CD4-positive, CD25-positive, alpha-beta regulatory T cell (primary cell): ENCODE measurements at regions not wholly inside any gene's neighbourhood (a gene's known extent, or its start where the extent isn't known, plus 50 kb on each side); places are given as distances from the start of the nearest gene placed in this dataset.

Experiments
- ATAC-seq, 2 donors: fragments of 150-1000 bp; cut with Tn5 transposase; one replicate each; pipeline ENCODE4 v1.10.0; 2021; ENCODE audit warnings: low read depth in 2 of 2, moderate number of reproducible peaks in 2 of 2, moderate library complexity in 1 of 2
- DNase-seq, 3 donors: peaks; one replicate each; pipeline versions ENCODE4 v3.0.0 to v3.0.0-alpha.2; 2012 to 2022; ENCODE audit warnings: mixed read lengths in 1 of 3
- H3K27ac ChIP-seq: one replicate; pipeline ENCODE4 v1.7.0; 2013; ENCODE audit warnings: mild to moderate bottlenecking, low read length; ENCODE audit not compliant: insufficient read depth, poor library complexity, severe bottlenecking
- H3K27me3 ChIP-seq: one replicate; pipeline ENCODE4 v1.7.0; 2013; ENCODE audit warnings: low read length; ENCODE audit not compliant: control insufficient read depth, insufficient read depth
- H3K36me3 ChIP-seq: one replicate; pipeline ENCODE4 v1.7.0; 2013; ENCODE audit warnings: mild to moderate bottlenecking, low read length, moderate library complexity; ENCODE audit not compliant: control insufficient read depth, insufficient read depth
- H3K4me1 ChIP-seq: 2 replicates; pipeline ENCODE4 v1.7.0; 2013; ENCODE audit warnings: mild to moderate bottlenecking, low read length; ENCODE audit not compliant: insufficient read depth, control insufficient read depth, poor library complexity, severe bottlenecking
- H3K4me3 ChIP-seq: one replicate; pipeline ENCODE4 v1.7.0; 2013; ENCODE audit warnings: low read depth, mild to moderate bottlenecking, low read length, moderate library complexity
- H3K9me3 ChIP-seq, 2 experiments: 1 replicate in 1 of 2; 2 replicates in 1 of 2; pipeline ENCODE4 v1.7.0; 2013; ENCODE audit warnings: low read length in 2 of 2, mild to moderate bottlenecking in 1 of 2, moderate library complexity in 1 of 2; ENCODE audit not compliant: control insufficient read depth in 2 of 2
- H3K27ac Mint-ChIP-seq, 3 donors: one replicate each; pipeline ENCODE4 v1.8.0; 2020 to 2022; ENCODE audit warnings: mild to moderate bottlenecking in 3 of 3, mixed read lengths in 3 of 3, moderate library complexity in 2 of 3
- H3K27me3 Mint-ChIP-seq: one replicate; pipeline ENCODE4 v1.8.0; 2022; ENCODE audit warnings: mild to moderate bottlenecking, mixed read lengths
- H3K36me3 Mint-ChIP-seq: one replicate; pipeline ENCODE4 v1.8.0; 2020; ENCODE audit warnings: mixed read lengths
- H3K4me1 Mint-ChIP-seq, 4 donors: one replicate each; pipeline ENCODE4 v1.8.0; 2020 to 2022; ENCODE audit warnings: mixed read lengths in 4 of 4, mild to moderate bottlenecking in 1 of 4
- H3K4me3 Mint-ChIP-seq, 4 donors: one replicate each; pipeline ENCODE4 v1.8.0; 2020 to 2022; ENCODE audit warnings: mild to moderate bottlenecking in 4 of 4, mixed read lengths in 4 of 4, moderate library complexity in 3 of 4
- H3K9me3 Mint-ChIP-seq, 7 donors: one replicate each; pipeline ENCODE4 v1.8.0; 2020 to 2022; ENCODE audit warnings: mixed read lengths in 7 of 7, mild to moderate bottlenecking in 3 of 7, moderate library complexity in 2 of 7

DNA sequence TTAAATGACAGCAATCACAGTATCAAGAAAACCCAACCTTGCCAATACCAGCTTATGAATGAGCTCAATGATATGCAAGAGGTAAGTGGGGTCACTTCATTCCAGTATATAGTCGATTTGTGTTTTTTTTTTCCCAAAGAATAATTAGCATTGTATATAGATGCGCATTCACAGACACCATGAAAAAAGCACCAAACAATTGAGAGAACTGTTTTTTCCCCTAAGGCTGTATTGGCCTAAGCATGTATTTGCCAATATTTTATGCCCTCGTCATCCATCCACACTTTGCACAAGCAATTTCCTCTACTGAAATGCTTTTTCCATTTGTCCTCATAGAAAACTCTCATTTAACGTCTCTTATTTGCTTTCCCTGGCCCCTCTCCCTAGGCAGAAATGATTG is 213.7 kb downstream of the SAMD5 start:
- Histone ChIP-seq H3K36me3 (no peaks in the 10 kb centered on the region), H3K4me1 (no peaks in the 10 kb centered on the region), H3K9me3 (peaks cover 5 to 8% of the 10 kb centered on the region in 2 experiments), H3K4me3 (no peak overlapping the region), H3K27ac (no peak overlapping the region), H3K27me3 (no peaks in the 10 kb centered on the region)
- Mint-ChIP-seq H3K9me3 (peaks cover 0 to 20% (median 2%) of the 10 kb centered on the region in 7 donors), H3K4me1 (no peaks in the 10 kb centered on the region), H3K27me3 (no peaks in the 10 kb centered on the region), H3K36me3 (no peaks in the 10 kb centered on the region), H3K27ac (no peak overlapping the region), H3K4me3 (no peak overlapping the region)
- DNase-seq (no peak), ATAC-seq (no peak)

DNA sequence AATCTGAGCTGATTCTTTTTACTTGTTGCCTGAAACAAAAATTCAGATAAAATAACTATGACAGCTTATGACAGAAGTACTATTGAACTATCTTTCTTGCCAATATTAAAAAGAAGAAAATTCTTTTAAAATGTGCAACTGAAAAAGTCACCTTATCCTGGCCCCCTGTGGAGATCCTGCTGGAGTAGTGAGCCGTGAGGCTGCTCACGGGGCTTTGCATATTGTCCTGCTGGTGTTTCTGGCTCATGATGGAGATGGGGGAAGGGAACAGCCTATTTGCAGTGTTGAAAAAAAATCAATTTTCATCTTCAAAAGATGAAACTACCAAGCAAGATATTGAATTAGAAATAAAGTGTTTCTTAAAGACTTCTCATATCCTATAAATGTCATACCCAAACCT is 216.0 kb downstream of the SAMD5 start:
- Mint-ChIP-seq H3K27ac (no peak overlapping the region), H3K36me3 (no peaks in the 10 kb centered on the region), H3K4me1 (no peaks in the 10 kb centered on the region), H3K9me3 (peaks cover 0 to 16% (median 2%) of the 10 kb centered on the region in 7 donors), H3K27me3 (no peaks in the 10 kb centered on the region), H3K4me3 (no peak overlapping the region)
- peaks cover 5 to 8% of the 10 kb centered on the region in 2 experiments for H3K9me3 ChIP-seq
- no peaks in the 10 kb centered on the region for H3K4me1 ChIP-seq
- no peaks in the 10 kb centered on the region for H3K27me3 ChIP-seq
- ATAC-seq (no peak), DNase-seq (no peak)
- H3K36me3 ChIP-seq: no peaks in the 10 kb centered on the region
- no peak overlapping the region for H3K4me3 ChIP-seq
- no peak overlapping the region for H3K27ac ChIP-seq

DNA sequence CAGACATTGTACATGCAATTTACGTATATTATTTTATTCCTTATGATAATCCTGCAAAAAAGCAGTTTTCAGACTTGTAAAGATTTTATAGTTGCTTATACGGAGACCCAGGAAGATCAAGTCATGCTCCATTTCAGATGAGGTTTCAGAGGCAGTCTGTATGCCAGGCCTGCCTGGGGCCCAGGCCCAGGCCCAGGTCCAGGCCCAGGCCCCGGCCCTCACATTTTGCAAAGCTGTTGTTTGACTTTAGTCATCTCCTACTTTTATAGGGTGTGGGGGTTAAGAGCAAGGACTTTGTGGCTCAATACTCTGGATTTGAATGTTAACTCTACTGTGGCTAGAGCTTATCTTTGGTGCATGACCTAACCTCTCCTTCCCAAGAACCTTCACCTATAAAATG is 217.9 kb downstream of the SAMD5 start:
- no peaks in the 10 kb centered on the region for H3K4me1 ChIP-seq
- H3K4me3 ChIP-seq: no peak overlapping the region
- no peak overlapping the region for H3K27ac ChIP-seq
- Mint-ChIP-seq H3K4me3 (no peak overlapping the region), H3K9me3 (peaks cover 0 to 16% (median 3%) of the 10 kb centered on the region in 7 donors), H3K4me1 (no peaks in the 10 kb centered on the region), H3K36me3 (no peaks in the 10 kb centered on the region), H3K27ac (no peak overlapping the region), H3K27me3 (no peaks in the 10 kb centered on the region)
- H3K36me3 ChIP-seq: no peaks in the 10 kb centered on the region
- peaks cover 5 to 8% of the 10 kb centered on the region in 2 experiments for H3K9me3 ChIP-seq
- ATAC-seq: no peak
- no peak for DNase-seq
- H3K27me3 ChIP-seq: no peaks in the 10 kb centered on the region

DNA sequence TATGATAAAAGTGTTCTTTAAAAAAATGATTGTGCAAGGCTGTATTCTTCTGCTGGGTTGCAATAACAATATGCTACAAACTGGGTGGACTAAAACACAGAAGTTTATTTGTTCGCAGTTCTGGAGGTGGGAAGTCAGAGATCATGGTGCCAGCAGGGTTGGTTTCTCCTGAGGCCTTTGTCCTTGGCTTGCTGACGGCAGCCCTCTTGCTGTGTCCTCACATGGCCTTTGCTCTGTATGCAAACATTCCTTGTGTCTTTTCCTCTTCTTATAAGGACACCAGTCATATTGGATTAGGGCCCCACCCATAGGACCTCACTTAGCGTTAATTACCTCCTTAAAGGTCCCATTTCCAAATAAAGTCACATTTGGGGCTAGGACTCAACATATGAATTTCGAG is 220.4 kb downstream of the SAMD5 start:
- H3K27ac ChIP-seq: no peak overlapping the region
- no peak overlapping the region for H3K4me3 ChIP-seq
- H3K9me3 ChIP-seq: no peaks in the 10 kb centered on the region
- H3K36me3 ChIP-seq: no peaks in the 10 kb centered on the region
- Mint-ChIP-seq H3K9me3 (peaks cover 0 to 3% (median 2%) of the 10 kb centered on the region in 7 donors), H3K4me1 (no peaks in the 10 kb centered on the region), H3K27me3 (no peaks in the 10 kb centered on the region), H3K4me3 (no peak overlapping the region), H3K27ac (no peak overlapping the region), H3K36me3 (no peaks in the 10 kb centered on the region)
- no peaks in the 10 kb centered on the region for H3K27me3 ChIP-seq
- ATAC-seq: no peak
- no peak for DNase-seq
- no peaks in the 10 kb centered on the region for H3K4me1 ChIP-seq

DNA sequence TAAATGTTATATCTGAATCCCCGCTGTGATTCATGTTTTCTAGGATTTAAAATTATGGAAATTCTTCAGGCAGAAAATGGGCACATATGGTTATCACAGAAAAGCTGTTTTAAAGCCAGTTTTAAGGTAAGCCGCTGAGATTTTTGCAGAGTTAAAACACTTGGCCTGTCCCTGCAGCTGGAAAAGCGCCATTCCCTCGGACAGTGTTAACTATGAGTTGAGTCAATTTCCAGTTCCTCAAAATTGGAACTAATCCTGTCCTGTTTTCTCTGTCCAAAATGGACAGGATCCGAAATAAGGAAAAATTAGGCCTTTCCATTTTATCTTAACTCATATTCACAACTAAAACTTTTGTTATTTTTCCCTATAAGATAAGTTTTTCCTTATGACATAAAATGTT is 225.2 kb downstream of the SAMD5 start:
- Histone ChIP-seq H3K27me3 (no peaks in the 10 kb centered on the region), H3K27ac (no peak overlapping the region), H3K36me3 (no peaks in the 10 kb centered on the region), H3K9me3 (no peaks in the 10 kb centered on the region), H3K4me1 (no peaks in the 10 kb centered on the region), H3K4me3 (no peak overlapping the region)
- no peaks in the 10 kb centered on the region for H3K36me3 Mint-ChIP-seq
- H3K4me1 Mint-ChIP-seq: no peaks in the 10 kb centered on the region
- H3K27me3 Mint-ChIP-seq: no peaks in the 10 kb centered on the region
- H3K9me3 Mint-ChIP-seq: peaks cover 0 to 2% (median 0%) of the 10 kb centered on the region in 7 donors
- H3K27ac Mint-ChIP-seq: no peak overlapping the region
- no peak for DNase-seq
- ATAC-seq: no peak
- H3K4me3 Mint-ChIP-seq: no peak overlapping the region

DNA sequence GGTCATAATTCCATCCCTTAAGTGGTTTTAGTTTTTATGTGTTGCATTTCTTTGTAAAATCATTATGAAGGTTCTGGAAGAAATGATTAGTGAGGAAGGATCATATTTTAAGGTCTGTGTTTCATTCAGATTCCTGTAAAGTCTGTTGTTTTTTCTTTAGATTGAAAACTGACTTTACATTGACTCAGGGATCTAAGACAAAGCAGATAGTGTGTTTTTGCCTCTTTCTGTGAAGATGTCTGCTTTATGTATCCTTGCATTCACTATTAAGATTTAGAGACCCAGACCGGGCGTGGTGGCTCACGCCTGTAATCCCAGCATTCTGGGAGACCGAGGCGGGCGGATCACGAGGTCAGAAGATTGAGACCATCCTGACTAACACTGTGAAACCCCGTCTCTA is 225.7 kb downstream of the SAMD5 start:
- Mint-ChIP-seq H3K27me3 (no peaks in the 10 kb centered on the region), H3K27ac (no peak overlapping the region), H3K4me3 (no peak overlapping the region), H3K9me3 (peaks cover 0 to 2% (median 0%) of the 10 kb centered on the region in 7 donors), H3K36me3 (no peaks in the 10 kb centered on the region), H3K4me1 (no peaks in the 10 kb centered on the region)
- Histone ChIP-seq H3K27me3 (no peaks in the 10 kb centered on the region), H3K4me3 (no peak overlapping the region), H3K27ac (no peak overlapping the region), H3K36me3 (no peaks in the 10 kb centered on the region), H3K9me3 (no peaks in the 10 kb centered on the region), H3K4me1 (no peaks in the 10 kb centered on the region)
- ATAC-seq (no peak), DNase-seq (no peak)

DNA sequence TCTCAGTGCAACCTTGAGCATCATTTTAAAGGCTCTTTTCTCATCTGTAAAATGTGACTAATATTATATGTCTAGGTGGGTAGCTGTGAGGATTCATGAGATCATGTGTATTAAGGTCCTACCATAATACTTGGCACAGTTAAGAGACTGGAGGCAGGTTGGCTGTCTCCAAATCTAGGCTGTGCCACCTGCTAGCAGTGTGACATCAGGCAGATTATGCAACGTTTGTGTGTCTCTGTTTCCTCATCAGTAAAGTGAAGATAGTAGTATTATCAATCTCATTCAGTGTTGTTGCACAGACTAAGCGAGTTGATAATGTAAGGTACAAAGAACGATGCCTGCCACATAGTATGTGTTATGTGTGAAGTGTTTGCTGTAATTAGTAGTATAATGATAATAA is 227.4 kb downstream of the SAMD5 start:
- Histone ChIP-seq H3K36me3 (no peaks in the 10 kb centered on the region), H3K4me1 (no peaks in the 10 kb centered on the region)

DNA sequence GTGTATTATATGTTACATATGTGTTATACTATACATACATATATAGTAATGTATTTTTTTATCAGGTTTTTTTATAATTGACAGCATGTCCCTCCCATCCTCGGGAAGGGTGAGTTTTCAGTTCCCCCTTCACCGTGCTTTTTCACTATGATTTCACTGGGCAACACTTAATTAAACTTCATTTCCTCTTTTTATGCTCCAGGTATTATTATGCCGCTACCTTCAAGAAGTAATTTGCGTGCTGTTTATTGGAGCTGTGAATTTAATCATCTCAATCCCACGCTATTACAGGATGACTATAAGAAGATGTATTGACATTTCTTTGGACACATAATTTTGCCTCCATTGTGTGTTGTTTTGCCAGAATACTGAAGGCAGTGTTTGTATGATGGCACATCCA is 228.6 kb downstream of the SAMD5 start:
- ATAC-seq (no peak), DNase-seq (no peak)
- H3K4me1 ChIP-seq: no peaks in the 10 kb centered on the region
- no peak overlapping the region for H3K4me3 Mint-ChIP-seq
- H3K27me3 Mint-ChIP-seq: no peaks in the 10 kb centered on the region
- H3K36me3 Mint-ChIP-seq: no peaks in the 10 kb centered on the region
- peaks cover 0 to 2% (median 0%) of the 10 kb centered on the region in 7 donors for H3K9me3 Mint-ChIP-seq
- no peak overlapping the region for H3K4me3 ChIP-seq
- no peak overlapping the region for H3K27ac Mint-ChIP-seq
- no peaks in the 10 kb centered on the region for H3K27me3 ChIP-seq
- H3K27ac ChIP-seq: no peak overlapping the region
- no peaks in the 10 kb centered on the region for H3K9me3 ChIP-seq
- H3K36me3 ChIP-seq: no peaks in the 10 kb centered on the region
- no peaks in the 10 kb centered on the region for H3K4me1 Mint-ChIP-seq

More for the DNA sequence above, 227.4 kb downstream of the SAMD5 start:
- no peak overlapping the region for H3K4me3 ChIP-seq
- H3K4me1 Mint-ChIP-seq: no peaks in the 10 kb centered on the region
- no peak overlapping the region for H3K27ac Mint-ChIP-seq
- ATAC-seq: no peak
- H3K4me3 Mint-ChIP-seq: no peak overlapping the region
- no peaks in the 10 kb centered on the region for H3K27me3 Mint-ChIP-seq
- H3K36me3 Mint-ChIP-seq: no peaks in the 10 kb centered on the region
- no peaks in the 10 kb centered on the region for H3K9me3 ChIP-seq
- no peak overlapping the region for H3K27ac ChIP-seq
- H3K9me3 Mint-ChIP-seq: peaks cover 0 to 2% (median 0%) of the 10 kb centered on the region in 7 donors
- no peak for DNase-seq
- no peaks in the 10 kb centered on the region for H3K27me3 ChIP-seq
